Hepatocyte (in vitro differentiated cells): ENCODE measurements at regions not wholly inside any gene's neighbourhood (a gene's known extent, or its start where the extent isn't known, plus 50 kb on each side); places are given as distances from the start of the nearest gene placed in this dataset.
A peak's percentile ranks its signal among the peaks of the same experiment; 100 is the strongest.

Experiments
- DNase-seq: peaks from one replicate; pipeline ENCODE4 v3.0.0-alpha.2; 2016; ENCODE audit warnings: low spot score
- H2AFZ ChIP-seq: fragments of 200-600 bp; sonication (generic); 2 replicates; pipeline ENCODE4 v1.6.0; 2016; ENCODE audit warnings: antibody characterized with exemption, mild to moderate bottlenecking
- H3K27ac ChIP-seq: fragments of 200-600 bp; sonication (generic); 2 replicates; pipeline ENCODE4 v1.5.1; 2016; ENCODE audit warnings: mild to moderate bottlenecking
- H3K27me3 ChIP-seq: fragments of 200-600 bp; sonication (generic); 2 replicates; pipeline ENCODE4 v1.6.1; 2016
- H3K36me3 ChIP-seq: fragments of 200-600 bp; sonication (generic); replicated peaks from 2 replicates; pipeline ENCODE4 v1.5.1; 2016; ENCODE audit warnings: low read depth; ENCODE audit not compliant: insufficient read depth
- H3K4me1 ChIP-seq: fragments of 200-600 bp; sonication (generic); 2 replicates; pipeline ENCODE4 v1.5.1; 2016; ENCODE audit warnings: mild to moderate bottlenecking, moderate library complexity; ENCODE audit not compliant: insufficient read depth
- H3K4me2 ChIP-seq: fragments of 200-600 bp; sonication (generic); 2 replicates; pipeline ENCODE4 v1.6.0; 2016
- H3K4me3 ChIP-seq: fragments of 200-600 bp; sonication (generic); 2 replicates; pipeline ENCODE4 v1.5.1; 2016; ENCODE audit warnings: mild to moderate bottlenecking
- H3K79me2 ChIP-seq: fragments of 200-600 bp; sonication (generic); 2 replicates; pipeline ENCODE4 v1.6.0; 2017; ENCODE audit warnings: mild to moderate bottlenecking
- H3K9me2 ChIP-seq: fragments of 200-600 bp; sonication (generic); replicated peaks from 2 replicates; pipeline ENCODE4 v1.6.0; 2017; ENCODE audit warnings: mild to moderate bottlenecking; ENCODE audit not compliant: insufficient read depth
- H3K9me3 ChIP-seq: fragments of 200-600 bp; sonication (generic); 2 replicates; pipeline ENCODE4 v1.5.1; 2016; ENCODE audit warnings: low read depth, mild to moderate bottlenecking
- H4K20me1 ChIP-seq: fragments of 200-600 bp; sonication (generic); 2 replicates; pipeline ENCODE4 v1.6.0; 2016; ENCODE audit warnings: mild to moderate bottlenecking; ENCODE audit not compliant: insufficient read depth, poor library complexity, severe bottlenecking
- CTCF ChIP-seq: fragments of 200-600 bp; sonication (generic); IDR thresholded peaks from 2 replicates; pipeline ENCODE4 v1.5.1; 2016; ENCODE audit warnings: antibody characterized with exemption, mild to moderate bottlenecking; ENCODE audit not compliant: poor library complexity
- EZH2 ChIP-seq: fragments of 200-600 bp; sonication (generic); IDR thresholded peaks from 2 replicates; pipeline ENCODE4 v1.6.1; 2016; ENCODE audit warnings: antibody characterized with exemption, mild to moderate bottlenecking, borderline replicate concordance
- EZH2phosphoT487 ChIP-seq: fragments of 200-600 bp; sonication (generic); IDR thresholded peaks from one replicate; pipeline ENCODE4 v1.6.1; 2018; ENCODE audit warnings: antibody characterized with exemption, mild to moderate bottlenecking, low read depth, moderate library complexity; ENCODE audit not compliant: unreplicated experiment, severe bottlenecking
- WGBS: methylation state at CpG from one replicate; pipeline ENCODE4 v1.1.6; 2016; ENCODE audit warnings: low lambda C conversion rate; ENCODE audit errors: missing lambda C conversion rate; 5-methylcytosine and 5-hydroxymethylcytosine counted together

DNA sequence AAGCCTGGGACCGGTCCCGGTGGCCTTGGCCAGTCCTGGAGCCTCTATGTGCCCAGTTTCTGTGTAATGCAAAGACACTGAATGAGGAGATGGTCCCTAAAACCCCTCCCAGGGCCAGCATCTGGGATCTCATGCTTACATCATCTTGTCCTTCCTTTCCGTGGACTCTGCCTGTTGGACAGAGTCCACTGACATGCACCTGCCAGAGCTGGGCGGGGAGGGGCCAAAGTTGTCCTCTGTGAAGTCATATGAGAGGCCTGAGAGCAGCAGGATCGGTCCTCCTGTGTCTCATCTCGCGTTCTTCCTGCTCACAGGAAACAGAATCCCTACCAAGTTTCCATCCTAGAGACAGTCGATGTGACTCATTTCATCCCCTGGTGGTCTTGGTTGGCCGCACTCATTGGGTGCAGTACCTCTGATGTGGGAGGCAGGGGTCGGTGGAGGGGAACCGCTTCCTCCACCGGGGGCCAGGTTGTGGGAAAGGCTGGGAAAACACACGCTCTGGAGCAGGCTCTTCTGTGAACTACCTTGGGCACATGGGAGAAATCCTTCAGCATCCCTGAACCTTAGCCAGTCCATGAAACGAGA, 389.6 kb upstream of the PODXL start:
- TF ChIP-seq CTCF (no peak), EZH2 (no peak), EZH2phosphoT487 (no peak)
- Histone ChIP-seq H2AFZ (no peak overlapping the region), H3K4me2 (peak overlapping the region; percentile 85), H3K4me1 (peaks cover 14% of the 10 kb centered on the region), H3K27ac (no peak overlapping the region), H4K20me1 (no peaks in the 10 kb centered on the region), H3K27me3 (peaks cover 28% of the 10 kb centered on the region), H3K4me3 (no peak overlapping the region), H3K79me2 (no peaks in the 10 kb centered on the region), H3K9me2 (no peaks in the 10 kb centered on the region), H3K36me3 (no peaks in the 10 kb centered on the region), H3K9me3 (no peaks in the 10 kb centered on the region)
- WGBS: 90% methylated on average over 14 of the region's 14 CpGs
- DNase-seq: peak; percentile 46

DNA sequence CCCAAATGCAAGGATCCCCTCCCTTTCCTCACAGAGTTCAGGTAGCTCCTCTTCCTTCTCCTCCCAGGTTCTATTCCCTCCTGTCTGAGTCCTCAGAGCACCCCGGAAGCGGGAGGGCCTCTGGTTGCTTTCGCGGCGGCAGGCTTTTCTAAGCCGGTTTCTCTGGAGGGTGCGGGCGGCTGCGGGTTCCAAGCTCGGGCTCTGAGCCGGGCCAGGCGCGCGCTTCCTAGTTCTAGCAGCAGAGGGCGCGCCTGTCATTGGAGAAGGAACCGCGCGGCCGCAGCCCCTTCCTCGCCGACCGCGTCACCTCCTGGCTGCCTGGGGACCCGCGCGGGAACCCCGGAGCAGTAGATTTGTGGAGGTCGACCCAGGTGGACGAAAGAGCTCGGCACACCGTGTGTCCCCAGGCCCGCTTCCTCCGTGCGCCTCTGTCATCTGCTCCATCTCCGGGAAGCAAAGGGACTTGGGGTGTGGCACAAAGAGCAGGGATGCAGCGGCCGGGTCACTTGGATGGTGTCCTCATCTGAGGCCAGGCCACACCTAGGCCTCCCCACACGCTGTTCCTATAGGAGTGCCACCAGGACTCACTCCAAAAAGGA, 389.0 kb upstream of the PODXL start:
- Histone ChIP-seq H3K4me1 (peaks cover 14% of the 10 kb centered on the region), H3K27ac (no peak overlapping the region), H3K9me3 (no peaks in the 10 kb centered on the region), H3K9me2 (no peaks in the 10 kb centered on the region), H3K79me2 (no peaks in the 10 kb centered on the region), H3K36me3 (no peaks in the 10 kb centered on the region), H3K4me2 (peak overlapping the region; percentile 85), H2AFZ (peak overlapping the region; percentile 46), H3K27me3 (peaks cover 28% of the 10 kb centered on the region), H3K4me3 (no peak overlapping the region), H4K20me1 (no peaks in the 10 kb centered on the region)
- TF ChIP-seq EZH2phosphoT487 (no peak), CTCF (peak; percentile 97), EZH2 (no peak)
- peak; percentile 84 for DNase-seq
- WGBS: 8% methylated on average over 38 of the region's 39 CpGs

GRCh38 chr7:131944556-131945069, 388.2 kb upstream of the PODXL start:
- 94% methylated on average over 8 of the region's 8 CpGs for WGBS
- Histone ChIP-seq H2AFZ (no peak overlapping the region), H3K4me3 (no peak overlapping the region), H3K36me3 (no peaks in the 10 kb centered on the region), H3K27ac (no peak overlapping the region), H3K79me2 (no peaks in the 10 kb centered on the region), H3K4me2 (no peak overlapping the region), H3K27me3 (peaks cover 28% of the 10 kb centered on the region), H3K9me3 (no peaks in the 10 kb centered on the region), H4K20me1 (no peaks in the 10 kb centered on the region), H3K4me1 (peaks cover 12% of the 10 kb centered on the region), H3K9me2 (no peaks in the 10 kb centered on the region)
- no peak for DNase-seq
- TF ChIP-seq CTCF (no peak), EZH2 (no peak)
